ENCODE measurements at regions not wholly inside any gene's neighbourhood (a gene's known extent, or its start where the extent isn't known, plus 50 kb on each side); places are given as distances from the start of the nearest gene placed in this dataset.
"Not testable (repeated sequence)": the region's sequence is repeated elsewhere in the genome, so short reads cannot be mapped to it uniquely, and the experiment has no call there.

DNA sequence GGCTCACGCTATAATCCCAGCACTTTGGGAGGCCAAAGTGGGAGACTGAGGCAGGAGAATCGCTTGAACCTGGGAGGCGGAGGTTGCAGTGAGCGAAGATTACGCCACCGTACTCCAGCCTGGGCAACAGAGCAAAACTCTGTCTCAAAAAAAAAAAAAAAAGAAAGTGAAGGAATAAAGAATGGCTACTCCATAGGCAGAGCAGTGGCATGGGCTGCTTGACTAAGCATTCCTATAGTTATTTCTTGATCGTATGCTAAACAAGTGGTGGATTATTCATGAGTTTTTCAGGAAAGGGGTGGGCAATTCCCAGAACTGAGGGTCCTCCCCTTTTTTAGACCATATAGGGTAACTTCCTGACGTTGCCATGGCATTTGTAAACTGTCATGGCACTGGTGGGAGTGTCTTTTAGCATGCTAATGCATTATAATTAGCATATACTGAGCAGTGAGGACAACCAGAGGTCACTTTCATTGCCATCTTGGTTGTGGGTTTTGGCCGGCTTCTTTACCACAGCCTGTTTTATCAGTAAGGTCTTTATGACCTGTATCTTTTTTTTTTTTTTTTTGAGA lies 130.9 kb upstream of the PARD3 start:
- CTCF ChIA-PET; POLR2A ChIA-PET; H3K27me3 ChIP-seq (ENCODE audit: control insufficient read depth, insufficient read depth, low read length); in situ Hi-C loops (cut with HindIII; ENCODE audit: low pct_unique_long_range_greater_than_20kb, low sequenced_read_pairs); H3K36me3 ChIP-seq (ENCODE audit: control insufficient read depth, insufficient read depth, low read length); ATAC-seq; DNase-seq (ENCODE audit: low read depth, low spot score); H3K9me3 ChIP-seq (ENCODE audit: control insufficient read depth, insufficient read depth, low read depth, low read length); H3K4me1 ChIP-seq (ENCODE audit: control insufficient read depth, insufficient read depth, low read length); intact Hi-C loops (cut with micrococcal nuclease; ENCODE audit: unreplicated experiment); H3K4me3 ChIP-seq (ENCODE audit: low read depth in 2 of 2, low read length in 2 of 2); BruUV-seq (replicated peaks); H3K27ac ChIP-seq (ENCODE audit: low read length): not testable (repeated sequence)

DNA sequence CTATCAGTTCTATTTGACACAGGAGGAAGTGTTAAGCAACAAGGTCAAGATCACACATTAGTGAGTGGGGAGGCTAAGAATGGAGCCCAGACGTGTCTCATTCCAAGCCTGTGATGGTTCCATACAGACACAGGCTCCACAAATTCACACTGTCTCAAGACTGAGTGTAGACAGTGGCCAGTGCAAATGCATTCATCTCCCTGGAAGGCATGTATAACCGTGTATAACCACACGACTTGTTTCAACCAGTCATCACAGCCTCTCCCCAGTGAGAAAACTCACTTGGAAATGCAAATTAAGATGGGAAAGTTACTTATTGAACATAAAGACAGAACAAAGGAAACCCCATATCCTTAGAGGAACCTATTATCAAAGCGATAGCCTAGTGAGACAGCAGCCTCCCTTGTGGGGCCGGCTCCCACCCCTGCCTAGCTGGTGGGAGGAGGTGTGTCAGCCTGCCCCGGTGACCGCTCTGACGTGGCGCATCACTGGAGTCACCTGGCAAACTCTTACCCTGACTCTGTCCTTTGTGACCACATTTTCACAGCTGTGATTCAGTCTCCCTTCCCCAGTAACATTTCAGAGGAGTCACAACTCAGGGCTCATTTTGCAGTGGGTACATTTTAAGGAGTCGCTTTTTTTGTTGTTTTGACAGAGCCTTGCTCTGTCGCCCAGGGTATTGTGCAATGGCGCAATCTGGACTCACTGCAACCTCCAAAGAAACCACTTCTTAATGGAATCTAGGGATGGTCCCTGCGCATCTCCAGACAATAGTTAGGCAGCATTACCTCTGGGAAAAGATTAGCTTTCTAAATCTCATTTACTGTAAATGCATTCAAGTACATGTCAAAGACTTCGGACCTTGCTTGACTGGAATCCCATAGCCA lies 126.6 kb upstream of the PARD3 start:
- intact Hi-C loops (cut with micrococcal nuclease; ENCODE audit: unreplicated experiment) (no loop called here), in situ Hi-C loops (cut with HindIII; ENCODE audit: low pct_unique_long_range_greater_than_20kb, low sequenced_read_pairs) (no loop called here)
- H3K4me3 ChIP-seq (ENCODE audit: low read depth in 2 of 2, low read length in 2 of 2): no peak overlapping the region
- H3K9me3 ChIP-seq (ENCODE audit: control insufficient read depth, insufficient read depth, low read depth, low read length): no peaks in the 10 kb centered on the region
- TF ChIP-seq, protein P1, sequence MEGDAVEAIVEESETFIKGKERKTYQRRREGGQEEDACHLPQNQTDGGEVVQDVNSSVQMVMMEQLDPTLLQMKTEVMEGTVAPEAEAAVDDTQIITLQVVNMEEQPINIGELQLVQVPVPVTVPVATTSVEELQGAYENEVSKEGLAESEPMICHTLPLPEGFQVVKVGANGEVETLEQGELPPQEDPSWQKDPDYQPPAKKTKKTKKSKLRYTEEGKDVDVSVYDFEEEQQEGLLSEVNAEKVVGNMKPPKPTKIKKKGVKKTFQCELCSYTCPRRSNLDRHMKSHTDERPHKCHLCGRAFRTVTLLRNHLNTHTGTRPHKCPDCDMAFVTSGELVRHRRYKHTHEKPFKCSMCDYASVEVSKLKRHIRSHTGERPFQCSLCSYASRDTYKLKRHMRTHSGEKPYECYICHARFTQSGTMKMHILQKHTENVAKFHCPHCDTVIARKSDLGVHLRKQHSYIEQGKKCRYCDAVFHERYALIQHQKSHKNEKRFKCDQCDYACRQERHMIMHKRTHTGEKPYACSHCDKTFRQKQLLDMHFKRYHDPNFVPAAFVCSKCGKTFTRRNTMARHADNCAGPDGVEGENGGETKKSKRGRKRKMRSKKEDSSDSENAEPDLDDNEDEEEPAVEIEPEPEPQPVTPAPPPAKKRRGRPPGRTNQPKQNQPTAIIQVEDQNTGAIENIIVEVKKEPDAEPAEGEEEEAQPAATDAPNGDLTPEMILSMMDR (IDR thresholded peaks at IDR 0.05): no peak
- no peak for TF ChIP-seq SIN3A (IDR thresholded peaks at IDR 0.05; ENCODE audit: borderline replicate concordance, insufficient read depth, low read depth, low read length)
- no peak for TF ChIP-seq POLR2AphosphoS5 (IDR thresholded peaks at IDR 0.05; ENCODE audit: low read depth, low read length)
- ChIA-PET POLR2A (interaction anchor here (0.7 kb wide), 1 partner anchor 103 kb away, joined by 23 read pairs; no protein-coding TSS in a partner anchor), CTCF (no interaction called here)
- BruUV-seq (replicated peaks): no TSS peak
- H3K27ac ChIP-seq (ENCODE audit: low read length): no peak overlapping the region
- ATAC-seq: no peak
- no peak for DNase-seq (ENCODE audit: low read depth, low spot score)
- H3K4me1 ChIP-seq (ENCODE audit: control insufficient read depth, insufficient read depth, low read length): no peaks in the 10 kb centered on the region
- no peaks in the 10 kb centered on the region for H3K36me3 ChIP-seq (ENCODE audit: control insufficient read depth, insufficient read depth, low read length)
- H3K27me3 ChIP-seq (ENCODE audit: control insufficient read depth, insufficient read depth, low read length): no peaks in the 10 kb centered on the region

DNA sequence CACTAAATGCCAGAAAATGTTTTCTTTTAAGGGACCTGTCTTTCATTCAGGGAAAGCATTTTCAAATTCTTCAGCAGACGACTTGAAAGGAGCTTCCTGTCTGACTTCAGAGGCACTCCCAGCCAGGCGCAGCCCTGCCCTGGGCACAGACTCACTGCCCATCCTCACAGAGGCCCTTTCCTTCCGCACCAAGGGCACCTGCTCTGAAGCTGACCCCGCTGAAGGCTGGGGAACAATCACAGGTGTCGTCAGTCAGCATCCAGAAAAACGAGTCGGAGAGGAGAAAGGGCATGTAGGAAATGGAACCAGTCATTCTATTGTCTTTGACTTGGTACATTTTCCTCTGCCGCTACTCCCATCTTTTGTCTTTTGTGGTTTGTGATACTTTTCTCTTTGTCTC lies 125.3 kb upstream of the PARD3 start:
- in situ Hi-C loops (cut with HindIII; ENCODE audit: low pct_unique_long_range_greater_than_20kb, low sequenced_read_pairs): no loop called here
- ChIA-PET POLR2A (no interaction called here), CTCF (no interaction called here)
- DNase-seq (ENCODE audit: low read depth, low spot score): no peak
- H3K27me3 ChIP-seq (ENCODE audit: control insufficient read depth, insufficient read depth, low read length): no peaks in the 10 kb centered on the region
- no peaks in the 10 kb centered on the region for H3K4me1 ChIP-seq (ENCODE audit: control insufficient read depth, insufficient read depth, low read length)
- no peak overlapping the region for H3K4me3 ChIP-seq (ENCODE audit: low read depth in 2 of 2, low read length in 2 of 2)
- ATAC-seq: no peak
- no peak overlapping the region for H3K27ac ChIP-seq (ENCODE audit: low read length)
- H3K36me3 ChIP-seq (ENCODE audit: control insufficient read depth, insufficient read depth, low read length): no peaks in the 10 kb centered on the region
- no peak for TF ChIP-seq SIN3A (IDR thresholded peaks at IDR 0.05; ENCODE audit: borderline replicate concordance, insufficient read depth, low read depth, low read length)
- TF ChIP-seq, protein P1 (IDR thresholded peaks at IDR 0.05): no peak
- TF ChIP-seq TCF7L2 (IDR thresholded peaks at IDR 0.05; ENCODE audit: low read depth, low read length): no peak
- TF ChIP-seq, protein P2, sequence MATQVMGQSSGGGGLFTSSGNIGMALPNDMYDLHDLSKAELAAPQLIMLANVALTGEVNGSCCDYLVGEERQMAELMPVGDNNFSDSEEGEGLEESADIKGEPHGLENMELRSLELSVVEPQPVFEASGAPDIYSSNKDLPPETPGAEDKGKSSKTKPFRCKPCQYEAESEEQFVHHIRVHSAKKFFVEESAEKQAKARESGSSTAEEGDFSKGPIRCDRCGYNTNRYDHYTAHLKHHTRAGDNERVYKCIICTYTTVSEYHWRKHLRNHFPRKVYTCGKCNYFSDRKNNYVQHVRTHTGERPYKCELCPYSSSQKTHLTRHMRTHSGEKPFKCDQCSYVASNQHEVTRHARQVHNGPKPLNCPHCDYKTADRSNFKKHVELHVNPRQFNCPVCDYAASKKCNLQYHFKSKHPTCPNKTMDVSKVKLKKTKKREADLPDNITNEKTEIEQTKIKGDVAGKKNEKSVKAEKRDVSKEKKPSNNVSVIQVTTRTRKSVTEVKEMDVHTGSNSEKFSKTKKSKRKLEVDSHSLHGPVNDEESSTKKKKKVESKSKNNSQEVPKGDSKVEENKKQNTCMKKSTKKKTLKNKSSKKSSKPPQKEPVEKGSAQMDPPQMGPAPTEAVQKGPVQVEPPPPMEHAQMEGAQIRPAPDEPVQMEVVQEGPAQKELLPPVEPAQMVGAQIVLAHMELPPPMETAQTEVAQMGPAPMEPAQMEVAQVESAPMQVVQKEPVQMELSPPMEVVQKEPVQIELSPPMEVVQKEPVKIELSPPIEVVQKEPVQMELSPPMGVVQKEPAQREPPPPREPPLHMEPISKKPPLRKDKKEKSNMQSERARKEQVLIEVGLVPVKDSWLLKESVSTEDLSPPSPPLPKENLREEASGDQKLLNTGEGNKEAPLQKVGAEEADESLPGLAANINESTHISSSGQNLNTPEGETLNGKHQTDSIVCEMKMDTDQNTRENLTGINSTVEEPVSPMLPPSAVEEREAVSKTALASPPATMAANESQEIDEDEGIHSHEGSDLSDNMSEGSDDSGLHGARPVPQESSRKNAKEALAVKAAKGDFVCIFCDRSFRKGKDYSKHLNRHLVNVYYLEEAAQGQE (IDR thresholded peaks at IDR 0.05; ENCODE audit: insufficient read depth in 1 of 2, low read depth in 2 of 2, low read length in 1 of 2): no peak
- TF ChIP-seq POLR2AphosphoS5 (IDR thresholded peaks at IDR 0.05; ENCODE audit: low read depth, low read length): no peak
- intact Hi-C loops (cut with micrococcal nuclease; ENCODE audit: unreplicated experiment): no loop called here
- no peaks in the 10 kb centered on the region for H3K9me3 ChIP-seq (ENCODE audit: control insufficient read depth, insufficient read depth, low read depth, low read length)
- no TSS peak for BruUV-seq (replicated peaks)
